PFSK-1 (cell line): ENCODE measurements at regions not wholly inside any gene's neighbourhood (a gene's known extent, or its start where the extent isn't known, plus 50 kb on each side); places are given as distances from the start of the nearest gene placed in this dataset.

Source experiments
- FOXP2 ChIP-seq: optimal IDR thresholded peaks from 2 replicates; pipeline ENCODE3; 2011; ENCODE audit warnings: borderline replicate concordance, control low read depth, inconsistent platforms; ENCODE audit not compliant: insufficient read depth; ENCODE audit errors: extremely low read length, extremely low read depth
- POLR2AphosphoS5 ChIP-seq: IDR thresholded peaks from 2 replicates; pipeline ENCODE4 v1.6.1; 2012; ENCODE audit warnings: low read depth, mild to moderate bottlenecking, control low read depth, low read length, moderate library complexity
- REST ChIP-seq, 2 experiments: IDR thresholded peaks; 2 replicates each; pipeline versions ENCODE4 v1.6.1 to v1.8.0; 2011 to 2012; ENCODE audit warnings: low read depth in 2 of 2, low read length in 2 of 2, control low read depth in 1 of 2, inconsistent platforms in 1 of 2, mild to moderate bottlenecking in 1 of 2, moderate library complexity in 1 of 2; ENCODE audit not compliant: insufficient read depth in 1 of 2
- SIN3A ChIP-seq: IDR thresholded peaks from 2 replicates; pipeline ENCODE4 v1.6.1; 2012; ENCODE audit warnings: mild to moderate bottlenecking, low read length, moderate library complexity, borderline replicate concordance; ENCODE audit not compliant: insufficient read depth
- TAF1 ChIP-seq: IDR thresholded peaks from 2 replicates; pipeline ENCODE4 v1.6.1; 2012; ENCODE audit warnings: low read length, control low read depth, borderline replicate concordance; ENCODE audit not compliant: insufficient read depth

- no peak for TF ChIP-seq TAF1
- TF ChIP-seq SIN3A = no peak
- TF ChIP-seq REST (IDR thresholded peaks at IDR 0.05; ENCODE audit: insufficient read depth in 1 of 2, low read depth in 2 of 2, low read length in 2 of 2) = no peak
- TF ChIP-seq POLR2AphosphoS5 = no peak
- TF ChIP-seq FOXP2 = no peak
Measured at GRCh38 chr14:44374906-44375305, 132.2 kb downstream of the FSCB start.

GRCh38 chr14:44372807-44373489, 134.1 kb downstream of the FSCB start:
- TF ChIP-seq POLR2AphosphoS5 (no peak), FOXP2 (no peak), REST (IDR thresholded peaks at IDR 0.05; ENCODE audit: insufficient read depth in 1 of 2, low read depth in 2 of 2, low read length in 2 of 2) (no peak), TAF1 (no peak), SIN3A (no peak)

- TF ChIP-seq FOXP2 = no peak
- TF ChIP-seq REST (IDR thresholded peaks at IDR 0.05; ENCODE audit: insufficient read depth in 1 of 2, low read depth in 2 of 2, low read length in 2 of 2) = no peak
- TF ChIP-seq TAF1 = no peak
- TF ChIP-seq SIN3A = no peak
- TF ChIP-seq POLR2AphosphoS5 = no peak
Measured at GRCh38 chr14:44372231-44372630, 134.9 kb downstream of the FSCB start.

GRCh38 chr14:44370727-44371126, 136.4 kb downstream of the FSCB start:
- TF ChIP-seq REST (IDR thresholded peaks at IDR 0.05; ENCODE audit: insufficient read depth in 1 of 2, low read depth in 2 of 2, low read length in 2 of 2) (no peak), FOXP2 (no peak), TAF1 (no peak), POLR2AphosphoS5 (no peak), SIN3A (no peak)
